Liver (tissue), 8 donors: ENCODE measurements at regions not wholly inside any gene's neighbourhood (a gene's known extent, or its start where the extent isn't known, plus 50 kb on each side); places are given as distances from the start of the nearest gene placed in this dataset.

Experiments
- DNase-seq: peaks from one replicate; pipeline ENCODE4 v3.0.0-alpha.2; 2017; ENCODE audit warnings: low spot score
- H3K27ac ChIP-seq, 2 donors: one replicate each; pipeline ENCODE4 v1.7.0; 2013; ENCODE audit warnings: inconsistent platforms in 2 of 2, low read length in 2 of 2, control low read depth in 1 of 2, low read depth in 1 of 2, mild to moderate bottlenecking in 1 of 2
- H3K27me3 ChIP-seq, 4 donors: one replicate each; pipeline versions ENCODE4 v1.6.1 to v1.7.0; 2013; ENCODE audit warnings: low read length in 3 of 4, inconsistent platforms in 1 of 4, mild to moderate bottlenecking in 1 of 4, moderate library complexity in 1 of 4; ENCODE audit not compliant: control insufficient read depth in 4 of 4, insufficient read depth in 4 of 4
- H3K36me3 ChIP-seq, 4 donors: one replicate each; pipeline versions ENCODE4 v1.6.1 to v1.7.0; 2013; ENCODE audit warnings: low read length in 3 of 4, mild to moderate bottlenecking in 3 of 4, low read depth in 1 of 4, moderate library complexity in 1 of 4; ENCODE audit not compliant: control insufficient read depth in 4 of 4, insufficient read depth in 3 of 4
- H3K4me1 ChIP-seq, 4 donors: one replicate each; pipeline versions ENCODE4 v1.6.1 to v1.7.0; 2013; ENCODE audit warnings: low read length in 3 of 4, mild to moderate bottlenecking in 3 of 4, moderate library complexity in 1 of 4; ENCODE audit not compliant: control insufficient read depth in 4 of 4, insufficient read depth in 4 of 4
- H3K4me3 ChIP-seq, 3 donors: one replicate each; pipeline versions ENCODE4 v1.6.1 to v1.7.0; 2013; ENCODE audit warnings: low read length in 3 of 3, control low read depth in 1 of 3, low read depth in 1 of 3, mild to moderate bottlenecking in 1 of 3
- H3K9ac ChIP-seq, 2 donors: one replicate each; pipeline ENCODE4 v1.7.0; 2013; ENCODE audit warnings: low read length in 2 of 2, mild to moderate bottlenecking in 2 of 2, moderate library complexity in 2 of 2, control low read depth in 1 of 2, low read depth in 1 of 2
- H3K9me3 ChIP-seq, 4 donors: one replicate each; pipeline versions ENCODE4 v1.6.1 to v1.7.0; 2013; ENCODE audit warnings: low read length in 3 of 4; ENCODE audit not compliant: control insufficient read depth in 4 of 4
- EGR1 ChIP-seq, 2 donors: IDR thresholded peaks; 2 replicates each; pipeline ENCODE4 v1.6.1; 2016 to 2018; ENCODE audit warnings: antibody characterized with exemption in 2 of 2, low read depth in 2 of 2
- FOXA1 ChIP-seq: IDR thresholded peaks from 2 replicates; pipeline ENCODE4 v1.6.1; 2016; ENCODE audit warnings: antibody characterized with exemption
- FOXA2 ChIP-seq: IDR thresholded peaks from 2 replicates; pipeline ENCODE4 v1.6.1; 2016; ENCODE audit warnings: antibody characterized with exemption
- GABPA ChIP-seq, 2 donors: IDR thresholded peaks in 1 of 2; conservative IDR thresholded peaks in 1 of 2; 2 replicates each; pipeline ENCODE4 v1.6.1; 2016; ENCODE audit warnings: antibody characterized with exemption in 2 of 2, mild to moderate bottlenecking in 1 of 2, moderate library complexity in 1 of 2
- HNF4A ChIP-seq, 2 donors: conservative IDR thresholded peaks; 2 replicates each; pipeline ENCODE4 v1.6.1; 2016; ENCODE audit warnings: antibody characterized with exemption in 2 of 2, mild to moderate bottlenecking in 2 of 2
- HNF4G ChIP-seq: IDR thresholded peaks from 2 replicates; pipeline ENCODE4 v1.6.1; 2016; ENCODE audit warnings: antibody characterized with exemption
- JUND ChIP-seq, 2 donors: IDR thresholded peaks; 2 replicates each; pipeline ENCODE4 v1.6.1; 2016; ENCODE audit warnings: antibody characterized with exemption in 2 of 2
- NR2F2 ChIP-seq: IDR thresholded peaks from 2 replicates; pipeline ENCODE4 v1.6.1; 2016; ENCODE audit warnings: antibody characterized with exemption
- SP1 ChIP-seq: IDR thresholded peaks from 2 replicates; pipeline ENCODE4 v1.6.1; 2018; ENCODE audit warnings: antibody characterized with exemption, mild to moderate bottlenecking
- WGBS: extraction: QIAGEN DNeasy Blood & Tissue Kit; methylation state at CpG from one replicate; pipeline ENCODE4 v1.1.7; 2013; 5-methylcytosine and 5-hydroxymethylcytosine counted together
- TF ChIP-seq, protein P1 (sequence below): IDR thresholded peaks from 2 replicates; pipeline ENCODE4 v1.6.1; 2016; ENCODE audit warnings: antibody characterized with exemption
- TF ChIP-seq, protein P2 (sequence below): fragments of 150-350 bp; IDR thresholded peaks from 2 replicates; pipeline ENCODE4 v1.5.1; 2017; ENCODE audit warnings: improper control_type of control experiment, low read depth, low read length; ENCODE audit not compliant: missing input control
- TF ChIP-seq, protein P3 (sequence below): IDR thresholded peaks from 2 replicates; pipeline ENCODE4 v1.6.1; 2016; ENCODE audit warnings: antibody characterized with exemption, mild to moderate bottlenecking
- TF ChIP-seq, protein P4 (sequence below): IDR thresholded peaks from 2 replicates; pipeline ENCODE4 v1.6.1; 2016; ENCODE audit warnings: antibody characterized with exemption
- donor health status: healthy.
- donor health status: healthy.
- donor health status: healthy.
- donor health status: healthy.
- donor health status: healthy.

DNA sequence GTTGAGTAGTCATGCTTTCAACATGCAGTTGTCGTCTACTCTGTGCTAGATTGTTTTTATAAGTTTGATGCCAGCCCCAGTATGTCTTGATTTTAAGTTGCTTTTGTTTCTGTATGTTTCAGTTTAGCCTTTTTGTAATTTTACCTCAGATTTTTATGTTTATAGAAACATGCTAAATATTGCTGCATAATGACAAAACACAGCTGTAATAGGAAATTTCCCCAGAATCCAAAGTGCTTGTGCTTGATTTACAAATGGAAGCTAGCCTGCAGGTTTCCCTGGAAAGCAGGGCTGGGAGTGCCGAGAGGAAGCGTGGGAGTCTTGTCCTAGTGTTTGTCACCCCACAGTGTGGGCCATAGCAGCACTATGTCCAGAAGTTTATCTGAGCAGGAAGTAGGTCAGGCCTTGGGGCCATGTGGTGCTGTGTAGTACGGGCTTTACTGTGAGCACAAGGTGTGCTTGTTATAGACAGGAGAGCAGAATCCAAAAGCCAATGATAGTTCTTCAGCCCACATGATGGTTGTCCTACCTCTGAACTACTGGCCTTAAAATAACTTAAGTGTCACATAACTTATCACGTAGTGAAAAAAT, 100.0 kb upstream of the NREP start (continued):
- TF ChIP-seq, protein P1, sequence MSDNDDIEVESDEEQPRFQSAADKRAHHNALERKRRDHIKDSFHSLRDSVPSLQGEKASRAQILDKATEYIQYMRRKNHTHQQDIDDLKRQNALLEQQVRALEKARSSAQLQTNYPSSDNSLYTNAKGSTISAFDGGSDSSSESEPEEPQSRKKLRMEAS, result no peak

DNA sequence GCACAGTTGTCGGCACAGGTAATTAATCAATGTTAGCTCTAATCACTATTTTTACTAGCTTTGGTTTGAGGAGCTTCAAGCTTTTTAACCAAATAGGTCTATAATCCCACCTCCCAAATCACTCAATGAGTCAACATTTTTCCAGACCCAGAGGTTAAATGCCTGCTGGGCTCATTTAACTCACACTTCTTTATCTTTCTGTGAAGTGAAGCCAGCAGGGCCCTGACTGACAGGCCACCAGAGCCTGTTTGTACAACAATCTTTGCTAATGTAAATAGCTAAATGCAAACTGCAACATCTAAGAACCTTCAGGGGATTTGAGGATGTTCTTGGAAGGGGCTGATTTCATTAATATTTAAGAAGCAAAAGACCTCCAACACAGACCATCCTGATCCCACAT, 98.4 kb upstream of the NREP start:
- no peaks in the 10 kb centered on the region for H3K9me3 ChIP-seq
- H3K9ac ChIP-seq, result no peak overlapping the region
- H3K4me1 ChIP-seq, result no peaks in the 10 kb centered on the region
- H3K27ac ChIP-seq, result no peak overlapping the region
- no peaks in the 10 kb centered on the region for H3K36me3 ChIP-seq
- H3K27me3 ChIP-seq, result no peaks in the 10 kb centered on the region
- 91% methylated on average over 1 of the region's 1 CpG for WGBS
- no peak for DNase-seq
- TF ChIP-seq GABPA (IDR thresholded peaks at IDR 0.05 in 1 of 2, conservative IDR thresholded peaks at IDR 0.05 in 1 of 2), result no peak
- no peak for TF ChIP-seq SP1
- TF ChIP-seq FOXA1, result no peak
- TF ChIP-seq, protein P2, sequence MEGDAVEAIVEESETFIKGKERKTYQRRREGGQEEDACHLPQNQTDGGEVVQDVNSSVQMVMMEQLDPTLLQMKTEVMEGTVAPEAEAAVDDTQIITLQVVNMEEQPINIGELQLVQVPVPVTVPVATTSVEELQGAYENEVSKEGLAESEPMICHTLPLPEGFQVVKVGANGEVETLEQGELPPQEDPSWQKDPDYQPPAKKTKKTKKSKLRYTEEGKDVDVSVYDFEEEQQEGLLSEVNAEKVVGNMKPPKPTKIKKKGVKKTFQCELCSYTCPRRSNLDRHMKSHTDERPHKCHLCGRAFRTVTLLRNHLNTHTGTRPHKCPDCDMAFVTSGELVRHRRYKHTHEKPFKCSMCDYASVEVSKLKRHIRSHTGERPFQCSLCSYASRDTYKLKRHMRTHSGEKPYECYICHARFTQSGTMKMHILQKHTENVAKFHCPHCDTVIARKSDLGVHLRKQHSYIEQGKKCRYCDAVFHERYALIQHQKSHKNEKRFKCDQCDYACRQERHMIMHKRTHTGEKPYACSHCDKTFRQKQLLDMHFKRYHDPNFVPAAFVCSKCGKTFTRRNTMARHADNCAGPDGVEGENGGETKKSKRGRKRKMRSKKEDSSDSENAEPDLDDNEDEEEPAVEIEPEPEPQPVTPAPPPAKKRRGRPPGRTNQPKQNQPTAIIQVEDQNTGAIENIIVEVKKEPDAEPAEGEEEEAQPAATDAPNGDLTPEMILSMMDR, result no peak
- no peak for TF ChIP-seq HNF4A (conservative IDR thresholded peaks at IDR 0.05)
- TF ChIP-seq NR2F2, result no peak
- TF ChIP-seq, protein P3, sequence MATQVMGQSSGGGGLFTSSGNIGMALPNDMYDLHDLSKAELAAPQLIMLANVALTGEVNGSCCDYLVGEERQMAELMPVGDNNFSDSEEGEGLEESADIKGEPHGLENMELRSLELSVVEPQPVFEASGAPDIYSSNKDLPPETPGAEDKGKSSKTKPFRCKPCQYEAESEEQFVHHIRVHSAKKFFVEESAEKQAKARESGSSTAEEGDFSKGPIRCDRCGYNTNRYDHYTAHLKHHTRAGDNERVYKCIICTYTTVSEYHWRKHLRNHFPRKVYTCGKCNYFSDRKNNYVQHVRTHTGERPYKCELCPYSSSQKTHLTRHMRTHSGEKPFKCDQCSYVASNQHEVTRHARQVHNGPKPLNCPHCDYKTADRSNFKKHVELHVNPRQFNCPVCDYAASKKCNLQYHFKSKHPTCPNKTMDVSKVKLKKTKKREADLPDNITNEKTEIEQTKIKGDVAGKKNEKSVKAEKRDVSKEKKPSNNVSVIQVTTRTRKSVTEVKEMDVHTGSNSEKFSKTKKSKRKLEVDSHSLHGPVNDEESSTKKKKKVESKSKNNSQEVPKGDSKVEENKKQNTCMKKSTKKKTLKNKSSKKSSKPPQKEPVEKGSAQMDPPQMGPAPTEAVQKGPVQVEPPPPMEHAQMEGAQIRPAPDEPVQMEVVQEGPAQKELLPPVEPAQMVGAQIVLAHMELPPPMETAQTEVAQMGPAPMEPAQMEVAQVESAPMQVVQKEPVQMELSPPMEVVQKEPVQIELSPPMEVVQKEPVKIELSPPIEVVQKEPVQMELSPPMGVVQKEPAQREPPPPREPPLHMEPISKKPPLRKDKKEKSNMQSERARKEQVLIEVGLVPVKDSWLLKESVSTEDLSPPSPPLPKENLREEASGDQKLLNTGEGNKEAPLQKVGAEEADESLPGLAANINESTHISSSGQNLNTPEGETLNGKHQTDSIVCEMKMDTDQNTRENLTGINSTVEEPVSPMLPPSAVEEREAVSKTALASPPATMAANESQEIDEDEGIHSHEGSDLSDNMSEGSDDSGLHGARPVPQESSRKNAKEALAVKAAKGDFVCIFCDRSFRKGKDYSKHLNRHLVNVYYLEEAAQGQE, result no peak
- no peak for TF ChIP-seq HNF4G
- TF ChIP-seq FOXA2, result no peak
- TF ChIP-seq EGR1 (IDR thresholded peaks at IDR 0.05; ENCODE audit: low read depth in 2 of 2), result no peak
- TF ChIP-seq, protein P4, sequence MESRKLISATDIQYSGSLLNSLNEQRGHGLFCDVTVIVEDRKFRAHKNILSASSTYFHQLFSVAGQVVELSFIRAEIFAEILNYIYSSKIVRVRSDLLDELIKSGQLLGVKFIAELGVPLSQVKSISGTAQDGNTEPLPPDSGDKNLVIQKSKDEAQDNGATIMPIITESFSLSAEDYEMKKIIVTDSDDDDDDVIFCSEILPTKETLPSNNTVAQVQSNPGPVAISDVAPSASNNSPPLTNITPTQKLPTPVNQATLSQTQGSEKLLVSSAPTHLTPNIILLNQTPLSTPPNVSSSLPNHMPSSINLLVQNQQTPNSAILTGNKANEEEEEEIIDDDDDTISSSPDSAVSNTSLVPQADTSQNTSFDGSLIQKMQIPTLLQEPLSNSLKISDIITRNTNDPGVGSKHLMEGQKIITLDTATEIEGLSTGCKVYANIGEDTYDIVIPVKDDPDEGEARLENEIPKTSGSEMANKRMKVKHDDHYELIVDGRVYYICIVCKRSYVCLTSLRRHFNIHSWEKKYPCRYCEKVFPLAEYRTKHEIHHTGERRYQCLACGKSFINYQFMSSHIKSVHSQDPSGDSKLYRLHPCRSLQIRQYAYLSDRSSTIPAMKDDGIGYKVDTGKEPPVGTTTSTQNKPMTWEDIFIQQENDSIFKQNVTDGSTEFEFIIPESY, result no peak
- H3K4me3 ChIP-seq, result no peak overlapping the region

DNA sequence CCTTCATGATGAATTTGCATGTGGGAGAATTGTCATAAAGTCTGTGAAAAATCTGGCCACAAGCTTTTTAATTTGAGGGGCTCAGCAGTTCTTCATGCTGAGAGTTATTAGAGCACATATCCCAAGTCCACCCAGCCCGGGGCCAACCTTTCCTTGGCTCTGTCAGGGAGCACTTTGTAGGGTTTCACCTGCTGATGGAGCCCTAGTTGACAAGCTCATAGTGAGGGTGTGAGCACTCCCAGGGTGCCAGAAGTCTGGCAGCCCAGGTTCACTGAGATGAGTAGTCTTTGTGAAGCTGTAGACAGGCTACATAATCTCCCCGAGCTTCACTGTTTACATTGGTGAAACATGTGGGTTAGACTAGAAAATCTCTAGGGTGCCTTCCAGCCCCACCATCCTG, 97.2 kb upstream of the NREP start:
- Histone ChIP-seq H3K27ac (no peak overlapping the region), H3K9me3 (no peaks in the 10 kb centered on the region), H3K9ac (no peak overlapping the region), H3K36me3 (no peaks in the 10 kb centered on the region), H3K4me3 (no peak overlapping the region), H3K4me1 (no peaks in the 10 kb centered on the region), H3K27me3 (no peaks in the 10 kb centered on the region)
- no peak for TF ChIP-seq JUND (IDR thresholded peaks at IDR 0.05)
- DNase-seq, result no peak
- 59% methylated on average over 2 of the region's 2 CpGs for WGBS
